ENCODE measurements at regions not wholly inside any gene's neighbourhood (a gene's known extent, or its start where the extent isn't known, plus 50 kb on each side); places are given as distances from the start of the nearest gene placed in this dataset.

DNA sequence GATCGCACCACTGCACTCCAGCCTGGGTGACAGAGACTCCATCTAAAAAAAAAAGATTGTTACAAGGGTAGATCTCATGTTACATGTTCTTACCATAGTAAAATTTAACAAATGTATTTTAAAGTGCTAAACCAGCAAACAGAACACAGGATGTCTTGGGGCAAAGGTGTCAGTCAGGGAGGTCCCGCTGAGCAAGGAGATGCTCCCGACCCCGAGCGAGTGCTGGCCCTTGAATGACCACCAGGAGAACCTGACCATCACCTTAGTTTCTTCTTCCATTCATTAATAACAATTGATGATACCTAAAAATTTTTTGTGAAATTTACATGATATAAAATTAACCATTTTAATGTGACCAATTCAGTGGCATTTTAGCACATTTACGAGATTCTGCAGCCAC is 241.6 kb upstream of the GPR26 start:
- Histone ChIP-seq H3K4me2 (no peak overlapping the region), H3K4me3 (no peak overlapping the region), H3K27ac (no peak overlapping the region), H3K4me1 (no peaks in the 10 kb centered on the region), H3K9me3 (no peaks in the 10 kb centered on the region)
- ChIA-PET POLR2A (no interaction called here), CTCF (no interaction called here)
- FAIRE-seq = no peak
- TF ChIP-seq HOXB5 (CRISPR knock-in tag; IDR thresholded peaks at IDR 0.05) (no peak), KDM1A (IDR thresholded peaks at IDR 0.05; ENCODE audit: low read depth) (no peak), PHF8 (IDR thresholded peaks at IDR 0.05; ENCODE audit: borderline replicate concordance, low read depth) (no peak), NFE2L2 (conservative IDR thresholded peaks at IDR 0.05; ENCODE audit: low read length) (no peak), ZSCAN20 (CRISPR knock-in tag; IDR thresholded peaks at IDR 0.05) (no peak)
- TF ChIP-seq, protein P1, sequence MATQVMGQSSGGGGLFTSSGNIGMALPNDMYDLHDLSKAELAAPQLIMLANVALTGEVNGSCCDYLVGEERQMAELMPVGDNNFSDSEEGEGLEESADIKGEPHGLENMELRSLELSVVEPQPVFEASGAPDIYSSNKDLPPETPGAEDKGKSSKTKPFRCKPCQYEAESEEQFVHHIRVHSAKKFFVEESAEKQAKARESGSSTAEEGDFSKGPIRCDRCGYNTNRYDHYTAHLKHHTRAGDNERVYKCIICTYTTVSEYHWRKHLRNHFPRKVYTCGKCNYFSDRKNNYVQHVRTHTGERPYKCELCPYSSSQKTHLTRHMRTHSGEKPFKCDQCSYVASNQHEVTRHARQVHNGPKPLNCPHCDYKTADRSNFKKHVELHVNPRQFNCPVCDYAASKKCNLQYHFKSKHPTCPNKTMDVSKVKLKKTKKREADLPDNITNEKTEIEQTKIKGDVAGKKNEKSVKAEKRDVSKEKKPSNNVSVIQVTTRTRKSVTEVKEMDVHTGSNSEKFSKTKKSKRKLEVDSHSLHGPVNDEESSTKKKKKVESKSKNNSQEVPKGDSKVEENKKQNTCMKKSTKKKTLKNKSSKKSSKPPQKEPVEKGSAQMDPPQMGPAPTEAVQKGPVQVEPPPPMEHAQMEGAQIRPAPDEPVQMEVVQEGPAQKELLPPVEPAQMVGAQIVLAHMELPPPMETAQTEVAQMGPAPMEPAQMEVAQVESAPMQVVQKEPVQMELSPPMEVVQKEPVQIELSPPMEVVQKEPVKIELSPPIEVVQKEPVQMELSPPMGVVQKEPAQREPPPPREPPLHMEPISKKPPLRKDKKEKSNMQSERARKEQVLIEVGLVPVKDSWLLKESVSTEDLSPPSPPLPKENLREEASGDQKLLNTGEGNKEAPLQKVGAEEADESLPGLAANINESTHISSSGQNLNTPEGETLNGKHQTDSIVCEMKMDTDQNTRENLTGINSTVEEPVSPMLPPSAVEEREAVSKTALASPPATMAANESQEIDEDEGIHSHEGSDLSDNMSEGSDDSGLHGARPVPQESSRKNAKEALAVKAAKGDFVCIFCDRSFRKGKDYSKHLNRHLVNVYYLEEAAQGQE (IDR thresholded peaks at IDR 0.05) = no peak
- DNase-seq (ENCODE audit: low read depth in 1 of 2, low spot score in 1 of 2) = no peak
- ATAC-seq = no peak
- WGBS (ENCODE audit: missing lambda C conversion rate) = 11% methylated on average over 6 of the region's 6 CpGs

DNA sequence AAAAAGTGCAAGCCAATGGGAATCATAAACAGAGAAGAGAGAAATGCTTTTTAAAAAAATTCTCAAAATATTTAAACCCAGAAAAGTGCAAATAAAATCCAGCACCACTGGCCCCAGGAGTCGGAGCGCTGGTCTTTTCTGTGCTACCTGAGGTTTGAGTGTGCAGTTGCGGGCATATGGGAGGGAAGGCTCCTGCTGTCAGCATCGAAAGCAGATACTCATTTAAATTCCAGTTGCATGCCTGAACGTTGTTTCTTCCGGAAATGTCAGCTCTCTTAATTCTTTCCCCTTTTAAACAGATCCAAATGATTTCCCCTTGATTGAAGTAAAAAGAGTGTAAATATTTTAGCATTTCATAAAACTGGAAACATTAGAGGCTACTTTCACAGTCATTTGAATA is 240.5 kb upstream of the GPR26 start:
- ATAC-seq = no peak
- POLR2A ChIA-PET = no interaction called here
- Histone ChIP-seq H3K9me3 (no peaks in the 10 kb centered on the region), H3K27ac (no peak overlapping the region), H3K4me3 (no peak overlapping the region), H3K4me2 (no peak overlapping the region), H3K4me1 (no peaks in the 10 kb centered on the region)
- DNase-seq (ENCODE audit: low read depth in 1 of 2, low spot score in 1 of 2) = no peak
- CTCF ChIA-PET = interaction anchor here (0.7 to 1.6 kb wide), 2 partner anchors 293 to 331 kb away, joined by 3 read pairs; no protein-coding TSS in a partner anchor
- no peak for FAIRE-seq
- TF ChIP-seq RARB (CRISPR knock-in tag; IDR thresholded peaks at IDR 0.05) (no peak), ZNF302 (CRISPR knock-in tag; IDR thresholded peaks at IDR 0.05) (no peak), JUNB (IDR thresholded peaks at IDR 0.05) (no peak), FOXS1 (CRISPR knock-in tag; IDR thresholded peaks at IDR 0.05) (no peak), EHMT2 (IDR thresholded peaks at IDR 0.05; ENCODE audit: low read depth) (no peak)
- TF ChIP-seq, protein P2, sequence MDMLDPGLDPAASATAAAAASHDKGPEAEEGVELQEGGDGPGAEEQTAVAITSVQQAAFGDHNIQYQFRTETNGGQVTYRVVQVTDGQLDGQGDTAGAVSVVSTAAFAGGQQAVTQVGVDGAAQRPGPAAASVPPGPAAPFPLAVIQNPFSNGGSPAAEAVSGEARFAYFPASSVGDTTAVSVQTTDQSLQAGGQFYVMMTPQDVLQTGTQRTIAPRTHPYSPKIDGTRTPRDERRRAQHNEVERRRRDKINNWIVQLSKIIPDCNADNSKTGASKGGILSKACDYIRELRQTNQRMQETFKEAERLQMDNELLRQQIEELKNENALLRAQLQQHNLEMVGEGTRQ (IDR thresholded peaks at IDR 0.05) = no peak
- TF ChIP-seq, protein P3, sequence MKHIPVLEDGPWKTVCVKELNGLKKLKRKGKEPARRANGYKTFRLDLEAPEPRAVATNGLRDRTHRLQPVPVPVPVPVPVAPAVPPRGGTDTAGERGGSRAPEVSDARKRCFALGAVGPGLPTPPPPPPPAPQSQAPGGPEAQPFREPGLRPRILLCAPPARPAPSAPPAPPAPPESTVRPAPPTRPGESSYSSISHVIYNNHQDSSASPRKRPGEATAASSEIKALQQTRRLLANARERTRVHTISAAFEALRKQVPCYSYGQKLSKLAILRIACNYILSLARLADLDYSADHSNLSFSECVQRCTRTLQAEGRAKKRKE (CRISPR knock-in tag; IDR thresholded peaks at IDR 0.05; ENCODE audit: low read depth) = no peak
- WGBS (ENCODE audit: missing lambda C conversion rate) = 51% methylated on average over 6 of the region's 6 CpGs

DNA sequence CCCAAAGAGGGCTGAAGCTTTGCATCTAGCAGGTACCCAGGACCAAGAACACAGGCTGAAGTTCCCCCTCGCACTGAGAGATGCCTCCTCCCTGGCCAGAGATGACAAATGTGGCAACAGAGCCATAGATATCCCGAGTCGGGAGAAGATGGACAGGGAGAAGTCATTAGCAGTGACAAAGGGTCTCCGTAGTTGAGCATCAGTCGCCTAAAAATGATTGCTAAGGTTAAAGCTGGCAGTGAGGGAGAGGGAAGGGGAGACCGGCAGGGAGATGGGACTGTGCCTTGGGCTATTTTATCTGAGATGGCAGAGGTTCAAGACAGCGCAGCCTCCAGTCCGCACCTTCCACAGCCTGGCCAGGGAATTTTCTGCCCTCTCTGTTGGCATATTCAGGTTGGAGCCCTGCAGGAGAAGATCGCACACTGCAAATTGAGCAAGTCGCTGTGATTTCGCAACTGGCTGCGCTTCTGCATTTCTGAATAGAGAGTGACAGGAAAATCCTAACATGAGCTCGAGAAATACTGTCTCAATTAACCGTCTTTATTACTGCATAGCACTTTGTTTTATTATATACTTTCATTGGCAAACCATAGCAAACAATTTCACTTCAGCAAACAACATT is 238.9 kb upstream of the GPR26 start:
- H3K4me3 ChIP-seq = no peak overlapping the region
- CTCF ChIA-PET = interaction anchor here (0.9 to 1.6 kb wide), 4 partner anchors 9 to 333 kb away, joined by 3 read pairs; no protein-coding TSS in a partner anchor
- DNase-seq (ENCODE audit: low read depth in 1 of 2, low spot score in 1 of 2) (peak; percentile 27 to 38), ATAC-seq (peak; percentile 68 to 74; a peak in 5 of 6 replicates), FAIRE-seq (no peak)
- POLR2A ChIA-PET = no interaction called here
- no peaks in the 10 kb centered on the region for H3K9me3 ChIP-seq
- no peak overlapping the region for H3K4me2 ChIP-seq
- 12% methylated on average over 14 of the region's 14 CpGs for WGBS (ENCODE audit: missing lambda C conversion rate)
- H3K27ac ChIP-seq = no peak overlapping the region
- H3K4me1 ChIP-seq = no peaks in the 10 kb centered on the region
- TF ChIP-seq CEBPB (IDR thresholded peaks at IDR 0.05) = peak; percentile 92
- TF ChIP-seq MAFK (IDR thresholded peaks at IDR 0.05; ENCODE audit: partially characterized antibody) = no peak
